Right renal cortex interstitium (tissue), 3 donors: ENCODE measurements at regions not wholly inside any gene's neighbourhood (a gene's known extent, or its start where the extent isn't known, plus 50 kb on each side); places are given as distances from the start of the nearest gene placed in this dataset.

Experiments
- DNase-seq, 3 donors: peaks; one replicate each; pipeline ENCODE4 v3.0.0-alpha.2; 2013; ENCODE audit warnings: low read depth in 3 of 3, low spot score in 2 of 3

- DNase-seq = no peak
Observed at GRCh38 chr2:126748188-126748760, 92.3 kb downstream of the GYPC start.

- DNase-seq = no peak
Observed at GRCh38 chr2:126748929-126749518, 93.1 kb downstream of the GYPC start.

- DNase-seq = no peak
Observed at GRCh38 chr2:126749537-126749936, 93.6 kb downstream of the GYPC start.

- DNase-seq = no peak
Observed at GRCh38 chr2:126750506-126750905, 94.5 kb downstream of the GYPC start.

GRCh38 chr2:126751477-126751876 is 95.5 kb downstream of the GYPC start:
- DNase-seq = no peak

- DNase-seq = no peak
Observed at GRCh38 chr2:126752876-126753275, 96.9 kb downstream of the GYPC start.

DNA sequence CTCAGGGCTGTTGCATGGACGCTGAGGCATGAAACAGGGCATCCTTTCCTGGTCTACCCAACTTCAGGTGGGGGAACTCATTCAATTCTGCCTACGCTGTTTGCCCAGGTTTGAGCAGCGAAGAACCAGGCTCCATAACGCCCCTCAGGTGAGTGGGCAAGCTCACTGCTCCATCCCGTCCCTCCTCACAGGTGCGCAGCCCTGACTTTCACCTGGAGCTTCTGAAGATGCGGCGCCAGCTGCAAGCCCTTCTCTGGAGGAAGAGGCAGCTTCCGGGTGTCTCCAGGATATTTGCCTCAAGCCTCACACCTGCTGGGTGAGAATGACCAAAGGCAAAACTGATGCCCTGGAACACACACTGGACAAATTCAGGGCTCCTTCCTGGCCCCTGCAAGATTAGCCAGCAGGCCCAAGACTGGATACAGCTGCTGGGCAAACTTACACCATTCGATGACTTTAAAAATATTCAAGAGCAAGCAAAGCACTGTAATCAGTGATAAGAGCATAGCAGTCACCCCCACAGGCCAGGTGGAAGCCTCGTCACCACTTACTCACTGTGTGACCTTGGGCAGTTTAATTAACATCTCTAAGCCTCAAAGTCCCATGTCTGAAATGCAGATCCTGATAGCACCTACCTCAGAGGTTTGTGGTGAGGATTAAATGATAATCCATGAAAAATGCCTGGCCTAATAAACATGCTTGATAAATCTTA is 97.7 kb downstream of the GYPC start:
- no peak for DNase-seq

DNA sequence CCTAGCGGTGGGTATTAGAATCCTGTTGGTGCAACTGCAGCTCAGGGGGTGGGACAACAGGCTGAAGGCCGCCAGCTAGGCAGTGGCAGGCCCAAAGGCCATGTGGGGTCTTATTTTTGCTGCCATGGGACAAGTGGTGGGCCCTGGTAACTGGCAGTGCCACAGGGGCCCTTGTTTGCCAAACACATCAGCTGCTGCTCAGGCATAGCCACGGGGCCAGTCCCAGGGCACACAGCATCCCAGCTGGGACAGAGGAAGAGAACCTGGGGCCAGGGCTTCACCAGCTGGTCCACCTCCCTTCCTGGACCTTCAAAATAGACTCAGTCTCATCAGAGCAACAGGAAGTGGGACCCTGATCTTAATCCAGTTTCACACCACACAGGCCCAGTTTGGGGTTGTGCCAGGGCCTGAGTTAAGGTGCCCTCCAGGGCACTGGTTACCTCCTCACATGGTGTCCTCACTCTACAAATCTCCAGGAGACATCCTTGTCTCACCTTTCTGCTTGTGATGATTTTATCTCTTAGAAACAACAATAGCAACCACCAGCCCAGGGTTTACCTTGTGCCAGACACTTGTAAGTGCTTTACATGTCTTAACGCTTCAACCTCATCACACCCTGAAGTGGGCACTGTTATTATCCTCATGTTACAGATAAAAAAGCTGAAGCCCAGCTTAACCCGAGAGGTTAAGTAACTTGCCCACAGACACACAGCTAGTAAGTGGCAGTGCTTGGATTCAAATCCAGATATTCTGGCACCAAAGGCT is 98.5 kb downstream of the GYPC start:
- DNase-seq = no peak

DNA sequence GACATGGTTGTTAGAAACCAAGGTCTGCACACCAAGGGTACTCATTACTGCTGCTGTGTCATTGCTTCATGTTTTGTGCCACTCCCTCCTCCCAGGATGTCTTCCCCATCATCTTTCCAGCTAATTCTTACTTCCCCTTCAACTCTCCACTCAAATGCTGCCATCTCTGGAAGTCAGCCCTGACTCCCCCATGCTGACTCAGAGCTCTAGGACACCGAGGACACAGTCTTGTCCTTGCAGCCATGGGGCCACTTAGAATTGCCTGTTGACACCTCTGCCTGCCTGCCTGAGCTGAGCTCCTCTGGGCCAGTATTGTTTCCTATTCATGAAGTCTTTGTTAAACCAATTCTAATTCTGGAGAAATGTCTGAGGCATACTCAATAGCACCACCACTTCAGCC is 100.2 kb downstream of the GYPC start:
- DNase-seq = no peak

GRCh38 chr2:126761256-126761980 is 105.5 kb downstream of the GYPC start:
- no peak for DNase-seq

DNA sequence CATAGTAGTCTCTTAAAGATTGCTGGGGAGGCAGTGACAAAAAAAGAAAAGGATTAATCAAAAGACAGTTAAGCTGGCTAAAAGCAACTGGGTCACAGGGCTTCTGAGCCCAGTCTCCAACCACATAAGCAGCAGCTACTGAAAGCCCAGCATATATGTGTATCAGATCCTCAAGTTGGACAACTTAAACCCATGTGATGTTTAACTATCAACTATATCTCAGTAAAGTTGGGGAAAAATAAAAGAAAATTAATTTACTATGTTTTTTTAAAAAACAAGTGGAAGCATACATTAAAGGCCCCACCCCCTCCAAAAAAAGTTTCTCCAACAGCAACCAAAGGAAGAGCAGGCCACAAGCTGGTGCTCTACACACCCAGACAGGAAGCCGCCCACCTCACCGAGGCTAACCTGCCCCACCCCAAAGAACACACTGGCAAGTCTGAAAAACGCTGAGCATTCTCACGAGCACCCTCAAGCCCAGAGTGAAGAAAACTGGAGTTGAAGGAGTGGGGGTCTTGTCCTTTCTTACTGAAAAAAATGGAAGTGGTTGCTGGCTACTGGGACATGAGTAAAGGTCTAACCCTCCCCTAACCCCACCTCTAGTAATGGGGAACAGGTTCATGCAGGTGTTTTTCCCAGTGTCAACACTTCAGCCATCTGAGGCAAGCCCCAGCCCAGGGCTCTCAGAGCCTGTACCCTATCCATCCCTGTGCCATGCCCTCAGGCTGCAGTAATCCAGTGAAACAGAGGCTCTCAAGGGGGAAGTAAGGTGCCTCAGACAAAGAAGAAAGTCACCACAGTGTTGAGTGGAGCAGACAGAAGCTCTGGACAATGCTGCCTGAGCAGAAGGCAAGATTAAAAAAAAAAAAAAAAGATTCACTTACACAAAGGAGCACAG is 106.3 kb downstream of the GYPC start:
- DNase-seq = no peak

DNA sequence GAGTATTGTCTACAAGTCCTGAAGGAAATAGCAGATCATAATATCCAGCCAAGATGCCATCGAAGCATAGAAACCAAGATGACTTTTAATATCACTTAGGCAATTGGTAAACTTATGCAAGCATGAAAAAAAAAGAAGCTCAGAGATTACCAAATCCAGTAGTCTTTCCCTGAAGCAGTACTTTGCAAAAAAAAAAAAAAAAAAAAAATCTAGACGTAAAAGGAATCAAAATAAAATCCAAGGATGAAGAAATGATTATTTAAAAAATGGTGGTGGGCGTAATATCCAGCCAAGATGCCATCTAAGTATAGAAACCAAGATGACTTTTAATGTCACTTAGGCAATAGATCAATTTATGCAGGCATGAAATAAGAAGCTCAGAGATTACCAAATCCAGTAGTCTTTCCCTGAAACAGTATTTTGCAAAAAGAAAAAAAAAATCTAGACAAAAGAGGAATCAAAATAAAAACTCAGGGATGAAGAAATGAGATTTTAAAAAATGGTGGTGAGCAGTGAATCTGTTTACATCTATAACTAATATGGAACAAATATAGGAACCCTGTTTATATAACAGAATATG is 108.8 kb downstream of the GYPC start:
- no peak for DNase-seq

- no peak for DNase-seq
Observed at GRCh38 chr2:126765395-126765794, 109.4 kb downstream of the GYPC start.

GRCh38 chr2:126766295-126766968 is 110.5 kb downstream of the GYPC start:
- no peak for DNase-seq

DNA sequence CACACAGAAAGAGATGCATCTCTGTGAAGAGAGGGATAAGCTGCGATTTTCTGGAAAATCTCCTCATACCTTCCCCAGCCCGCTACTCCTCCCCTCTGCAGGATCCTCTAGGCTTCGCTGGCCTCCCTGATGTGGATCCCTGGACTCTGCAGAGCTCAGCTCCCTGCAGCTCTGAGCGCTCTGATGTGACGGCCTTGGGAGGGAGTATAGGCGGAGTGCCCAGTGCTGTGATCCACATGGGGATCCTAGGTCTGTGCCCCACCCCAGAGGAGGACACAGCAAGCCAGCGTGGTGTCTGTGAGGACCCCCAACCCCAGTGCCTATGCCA is 111.0 kb downstream of the GYPC start:
- DNase-seq = no peak

DNA sequence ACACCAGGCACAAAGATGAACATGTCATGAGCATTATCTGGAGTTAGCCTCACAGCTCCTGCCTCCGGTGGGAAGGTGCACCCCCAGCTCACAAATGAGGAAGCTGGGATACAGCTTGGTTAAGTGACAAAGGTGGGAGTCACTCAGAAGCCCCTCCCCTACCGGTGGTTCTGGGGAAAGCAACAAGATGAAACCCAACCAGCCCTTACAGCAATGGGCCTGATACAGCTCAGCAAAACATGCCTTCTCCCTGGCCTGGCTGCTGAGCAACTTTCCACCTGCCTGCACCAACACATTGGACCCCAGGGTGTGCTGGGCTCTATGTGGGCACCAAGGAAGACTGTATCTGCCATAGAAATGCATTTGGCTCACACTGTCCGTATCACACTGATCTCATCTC is 113.2 kb downstream of the GYPC start:
- no peak for DNase-seq

DNA sequence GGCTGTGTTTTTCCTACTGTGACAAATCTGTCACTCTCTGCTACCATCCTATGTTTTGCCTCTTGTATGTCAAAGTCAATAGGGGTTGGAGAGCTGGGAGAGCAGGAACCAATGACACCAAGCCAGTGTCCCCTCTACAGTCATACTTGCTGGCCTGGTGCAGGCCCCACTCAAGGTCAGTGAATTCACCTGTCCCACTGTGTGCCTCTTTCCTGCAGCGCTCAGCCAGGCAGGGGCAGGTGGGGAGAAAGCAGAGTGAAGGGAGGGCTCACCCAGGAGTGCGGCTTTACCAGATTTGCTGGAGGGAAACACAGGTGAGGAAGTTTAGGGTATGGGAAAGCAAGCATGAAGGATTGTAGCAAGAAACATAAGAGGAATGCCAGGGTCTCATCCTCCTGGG is 114.5 kb downstream of the GYPC start:
- DNase-seq = no peak

- no peak for DNase-seq
Observed at GRCh38 chr2:126771094-126771493, 115.1 kb downstream of the GYPC start.

GRCh38 chr2:126771501-126772195 is 115.7 kb downstream of the GYPC start:
- no peak for DNase-seq
